ENCODE measurements at regions not wholly inside any gene's neighbourhood (a gene's known extent, or its start where the extent isn't known, plus 50 kb on each side); places are given as distances from the start of the nearest gene placed in this dataset.

- no peak for ATAC-seq
Observed at GRCh38 chr12:92213166-92213565, 67.5 kb upstream of the BTG1 start.

DNA sequence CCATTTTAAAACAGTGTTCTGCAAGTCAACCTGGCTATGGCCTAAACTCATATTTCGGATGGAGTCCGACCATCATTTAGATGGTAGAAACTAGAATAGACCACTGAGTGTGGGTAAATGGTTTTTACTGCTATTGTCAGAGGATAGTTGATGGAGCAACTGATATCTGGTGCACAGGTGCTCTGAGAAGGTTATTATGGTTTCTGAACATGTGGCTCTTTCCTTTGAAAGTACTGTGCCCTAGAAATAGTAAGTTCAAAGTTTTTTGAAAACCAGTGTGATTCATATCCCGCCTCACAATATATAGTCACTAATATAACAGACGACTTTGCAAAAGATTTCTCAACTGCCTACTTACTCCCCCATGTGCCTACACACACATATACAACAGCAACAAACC lies 64.4 kb upstream of the BTG1 start:
- peak; percentile 84 to 86 for ATAC-seq

DNA sequence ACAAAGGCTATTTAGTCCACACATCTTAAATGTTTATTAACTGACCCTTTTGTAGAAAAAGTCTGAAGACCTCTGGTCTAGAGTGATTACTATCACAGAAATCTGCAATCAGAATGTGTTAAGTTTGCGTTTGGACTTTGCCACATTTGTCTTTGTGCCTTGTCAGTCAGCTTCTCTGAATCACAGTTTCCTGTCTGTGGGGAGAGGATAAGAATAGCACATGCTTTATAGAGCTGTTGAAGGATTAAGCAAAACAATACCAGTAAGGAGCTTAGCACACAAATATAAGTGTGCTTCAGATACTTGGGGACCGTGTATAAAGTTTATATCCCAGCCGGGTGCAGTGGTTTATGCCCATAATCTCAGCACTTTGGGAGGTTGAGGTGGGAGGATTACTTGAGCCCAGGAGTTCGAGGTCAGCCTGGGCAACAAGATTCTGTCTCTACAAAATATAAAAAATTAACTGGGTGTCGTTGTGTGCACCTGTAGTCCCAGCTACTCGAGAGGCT lies 63.0 kb upstream of the BTG1 start:
- ATAC-seq = peak; percentile 70 to 73

DNA sequence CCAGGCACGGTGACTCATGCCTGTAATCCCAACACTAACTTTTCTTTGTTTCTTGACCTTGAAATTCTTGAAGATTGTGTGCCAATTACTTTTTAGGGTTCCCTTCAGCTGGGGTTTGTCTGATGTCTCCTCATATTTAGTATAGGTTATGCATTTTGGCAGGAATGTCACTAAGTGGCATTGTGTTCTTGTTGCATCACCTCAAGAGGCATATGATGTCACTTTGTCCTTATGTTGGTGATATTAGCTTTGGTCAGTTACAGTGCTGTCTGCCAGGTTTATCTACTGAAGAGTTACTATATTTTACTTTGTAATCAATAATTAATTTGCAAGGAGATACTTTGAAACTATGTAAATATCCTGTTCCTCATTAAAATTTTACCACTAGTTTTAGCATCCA lies 61.0 kb upstream of the BTG1 start:
- no peak for ATAC-seq

DNA sequence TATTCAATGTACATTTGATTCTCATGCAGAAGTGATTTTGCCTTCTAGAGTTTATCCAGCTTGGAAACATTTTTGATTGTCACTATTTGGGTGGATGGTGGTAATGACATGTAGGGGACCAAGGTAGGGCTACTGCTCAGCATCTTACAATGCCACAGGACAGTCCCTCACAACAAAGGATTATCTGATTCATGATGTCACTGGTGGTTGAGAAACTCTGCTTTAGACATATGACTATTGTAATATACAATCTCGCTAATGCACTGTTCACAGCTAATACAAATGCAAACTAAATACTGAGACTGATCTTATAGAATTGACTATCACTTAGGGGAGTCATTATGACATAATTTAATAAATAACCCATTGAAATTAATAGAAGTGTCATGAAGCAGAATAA lies 60.4 kb upstream of the BTG1 start:
- no peak for ATAC-seq

- no peak for ATAC-seq
Observed at GRCh38 chr12:92199819-92200576, 54.4 kb upstream of the BTG1 start.

GRCh38 chr12:92197815-92198214 lies 52.2 kb upstream of the BTG1 start:
- no peak for ATAC-seq

DNA sequence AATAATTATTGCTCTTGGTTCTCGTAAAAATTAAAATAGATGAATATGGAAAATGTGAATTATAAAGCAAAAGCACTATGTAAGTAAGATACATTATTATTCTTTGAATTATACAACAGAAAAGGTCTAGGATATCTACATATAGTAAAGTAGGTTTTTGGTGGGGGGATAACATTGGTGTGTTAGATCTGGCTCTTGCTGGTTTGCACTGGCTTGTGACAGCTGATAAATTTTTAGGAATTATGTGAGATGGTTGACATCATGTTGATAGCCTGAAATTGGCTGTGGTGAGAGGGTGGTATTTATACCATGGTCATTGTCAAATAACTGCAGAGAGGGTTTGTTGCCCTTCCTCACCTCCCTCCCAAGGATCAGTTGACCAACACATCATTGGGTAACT lies 50.7 kb upstream of the BTG1 start:
- no peak for ATAC-seq
